ENCODE measurements at regions not wholly inside any gene's neighbourhood (a gene's known extent, or its start where the extent isn't known, plus 50 kb on each side); places are given as distances from the start of the nearest gene placed in this dataset.

DNA sequence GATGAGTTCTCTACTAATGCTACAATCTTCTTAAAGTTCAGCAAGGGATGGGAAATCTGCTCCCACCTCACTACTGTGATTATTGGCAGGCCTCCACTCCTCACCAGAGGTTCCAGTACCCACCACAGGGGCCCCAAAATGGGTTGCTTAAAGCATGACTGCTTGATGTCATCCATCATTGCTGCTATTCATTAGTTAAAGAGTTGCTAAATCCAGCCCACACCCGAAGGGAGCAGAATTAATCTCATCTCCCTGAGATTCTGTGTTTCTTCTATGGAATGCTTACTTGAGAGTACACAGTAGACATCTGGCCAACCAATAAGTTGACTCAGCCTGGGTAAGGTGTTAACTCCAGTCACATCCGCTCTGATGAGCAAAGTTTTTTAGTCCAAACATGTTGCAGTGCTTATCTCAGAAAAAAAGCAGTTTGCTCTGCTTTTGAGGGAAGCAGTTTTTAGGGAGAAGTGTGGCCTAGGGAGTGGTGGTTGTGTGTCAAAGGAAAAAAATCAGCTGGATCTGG lies 690.2 kb upstream of the POU3F3 start:
- no peak for DNase-seq (ENCODE audit: low spot score)

DNA sequence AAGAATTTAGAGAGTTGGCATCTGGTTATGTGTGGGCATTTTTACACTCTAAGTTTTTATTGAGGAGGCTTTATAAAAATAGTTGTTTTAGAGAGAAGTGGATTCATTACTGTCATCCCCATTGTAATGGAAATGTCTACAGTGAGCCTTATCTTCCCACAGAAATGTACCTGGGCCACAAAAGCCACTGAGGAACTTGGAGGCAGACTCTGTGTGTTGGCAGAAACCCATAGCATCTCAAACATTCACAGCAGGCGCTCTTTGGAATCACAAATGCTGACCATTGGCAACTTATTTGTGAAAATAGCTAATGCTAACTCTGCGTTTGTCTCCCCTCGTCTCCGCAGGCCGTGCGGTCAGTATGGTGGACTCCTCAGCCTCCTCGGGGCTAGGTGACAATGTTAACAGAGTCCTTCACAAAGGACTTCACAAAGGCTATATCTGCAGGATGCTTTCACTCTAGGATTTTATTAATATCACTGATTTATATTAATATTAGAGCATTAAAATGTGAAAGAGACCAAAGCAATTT lies 689.1 kb upstream of the POU3F3 start:
- no peak for DNase-seq (ENCODE audit: low spot score)

DNA sequence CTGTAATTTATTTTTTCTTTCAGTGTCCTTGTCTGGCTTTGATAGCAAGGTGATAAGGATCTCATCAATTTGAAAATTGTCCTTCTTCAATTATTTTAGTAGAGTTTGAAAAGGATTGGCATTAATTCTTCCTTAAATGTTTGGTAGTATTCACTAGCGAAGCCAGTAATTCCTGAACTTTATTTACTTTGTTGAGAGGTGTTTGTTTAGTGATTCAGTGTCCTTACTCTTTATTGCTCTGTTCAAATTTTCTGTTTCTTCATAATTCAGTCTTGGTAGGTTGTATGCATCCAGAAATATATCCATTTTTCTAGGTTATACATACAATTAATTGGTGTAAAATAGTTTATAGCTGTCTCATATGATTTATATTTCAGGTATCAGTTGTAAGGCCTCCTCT lies 676.7 kb upstream of the POU3F3 start:
- no peak for DNase-seq (ENCODE audit: low spot score)

DNA sequence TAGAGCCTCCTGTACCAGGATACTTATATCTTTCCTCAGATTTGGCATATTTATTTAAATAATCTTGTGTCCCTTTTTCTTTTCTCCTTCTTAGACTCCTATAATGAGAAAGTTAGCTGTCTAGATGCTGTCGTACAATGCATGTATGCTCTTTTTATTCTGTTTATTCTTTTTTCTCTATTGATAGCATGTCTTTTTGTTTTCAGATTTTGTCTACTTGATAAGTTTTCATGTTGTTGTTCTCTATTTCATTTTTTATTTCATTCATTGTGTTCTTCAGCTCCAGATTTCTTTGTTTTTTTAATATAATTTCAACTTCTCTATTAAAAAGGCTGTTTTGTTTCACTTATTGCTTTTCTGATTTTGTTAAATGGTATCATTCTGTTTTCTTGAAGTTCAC lies 674.3 kb upstream of the POU3F3 start:
- DNase-seq (ENCODE audit: low spot score) = no peak

DNA sequence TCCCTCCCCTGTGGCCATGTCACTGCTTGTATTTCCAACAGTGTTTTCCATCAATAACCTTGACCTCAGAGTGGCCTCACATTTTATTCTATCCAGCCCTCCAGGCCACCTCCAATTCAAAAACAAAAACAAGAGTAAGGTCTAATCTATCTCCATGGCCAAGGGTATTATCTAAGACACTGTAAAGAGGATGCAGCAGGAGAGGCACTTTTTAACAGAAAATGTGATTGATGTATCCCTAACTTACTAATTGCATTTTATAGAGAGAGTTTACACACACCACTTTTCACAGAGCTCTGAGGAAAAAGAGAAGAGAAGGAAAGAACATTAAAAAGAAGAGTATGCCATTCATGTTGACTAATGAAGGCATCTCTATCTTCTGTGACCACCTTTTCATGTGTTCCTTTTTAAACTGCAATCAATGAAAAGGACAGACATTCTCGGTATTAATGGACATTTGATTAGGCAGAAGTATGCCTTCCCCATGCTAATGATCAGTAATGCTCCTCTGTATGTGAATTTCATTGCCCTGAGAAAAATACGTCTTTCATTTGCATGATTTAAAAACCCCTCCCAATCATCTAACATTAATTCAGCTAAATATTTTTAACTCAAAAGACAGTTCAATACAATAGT lies 653.3 kb upstream of the POU3F3 start:
- no peak for DNase-seq (ENCODE audit: low spot score)

DNA sequence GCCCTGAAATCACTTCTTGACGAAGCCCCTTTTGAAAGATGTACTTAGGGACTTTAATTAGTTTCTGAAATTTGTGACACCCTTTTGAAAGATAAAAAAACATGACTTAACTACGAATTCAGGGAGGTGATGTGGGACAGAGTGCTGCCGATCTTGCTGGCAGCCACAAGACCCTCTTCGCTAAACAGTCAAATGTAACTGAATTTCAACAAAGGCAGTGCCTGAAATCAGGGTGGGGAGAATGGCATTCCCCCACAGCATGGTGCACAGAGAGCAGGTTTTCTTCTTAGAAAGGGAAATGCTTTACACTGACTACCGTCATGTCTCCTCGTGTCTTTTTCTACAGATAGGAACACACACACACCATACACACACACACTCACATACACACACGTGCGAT lies 640.2 kb upstream of the POU3F3 start:
- DNase-seq (ENCODE audit: low spot score) = no peak

DNA sequence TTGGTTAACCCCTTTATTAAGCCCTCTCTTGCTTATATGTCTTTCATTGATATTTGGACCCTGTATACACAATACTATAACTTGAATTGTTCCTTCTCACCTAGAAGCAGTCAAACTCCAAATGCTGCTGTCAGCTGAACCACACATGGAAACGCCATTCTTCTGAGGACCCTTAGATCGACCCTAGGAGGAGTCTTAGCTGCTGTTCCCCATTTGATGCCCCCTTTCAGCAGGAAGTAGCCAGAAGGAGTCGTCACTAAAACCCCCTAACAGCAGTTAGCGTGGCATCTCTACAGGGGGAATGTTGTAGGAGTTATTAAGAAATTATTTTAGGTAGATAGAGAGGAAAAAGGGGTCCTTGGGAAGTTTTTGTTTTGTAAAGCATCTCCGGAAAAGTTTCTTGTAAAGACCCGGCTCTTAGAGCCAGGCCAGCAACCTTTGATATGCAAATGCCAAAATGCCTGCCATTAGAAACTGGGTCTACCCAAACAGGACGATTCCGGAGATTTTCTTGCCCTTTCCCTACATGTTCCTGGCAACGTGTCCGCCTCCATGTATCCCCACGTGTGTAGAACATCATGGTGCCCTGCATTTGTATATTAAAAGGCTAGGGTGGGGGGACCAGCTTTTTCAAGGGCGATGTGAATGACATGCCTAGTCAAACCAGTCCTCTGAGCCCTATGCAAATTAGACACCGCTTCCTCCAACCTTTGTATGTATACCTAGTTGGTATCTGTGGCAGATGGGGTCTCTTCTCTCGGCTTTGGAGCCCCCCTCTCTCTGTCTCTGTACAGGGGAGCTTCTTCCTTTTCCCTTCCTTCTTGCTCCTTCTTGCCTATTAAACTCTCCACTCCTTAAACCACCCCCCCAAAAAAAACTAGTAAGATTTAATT lies 638.4 kb upstream of the POU3F3 start:
- DNase-seq (ENCODE audit: low spot score) = no peak

DNA sequence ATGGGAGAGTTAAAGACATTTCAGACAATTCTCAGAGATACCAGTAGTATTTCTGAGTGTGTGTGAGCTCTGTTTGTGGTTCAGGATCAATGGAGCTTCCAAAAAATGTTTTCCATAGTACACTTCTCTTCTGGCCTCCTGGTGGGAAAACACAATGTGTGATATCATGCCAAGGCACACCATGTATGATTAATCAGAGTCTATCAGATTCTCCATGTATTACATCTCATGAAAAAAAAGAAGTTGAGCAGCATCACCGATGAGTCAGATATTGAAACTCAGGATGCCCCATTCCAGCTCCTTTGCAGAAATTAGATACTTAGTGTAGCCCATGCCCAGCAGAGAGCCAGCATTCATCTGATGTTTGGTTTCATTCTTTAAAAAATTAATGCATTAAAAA lies 620.3 kb upstream of the POU3F3 start:
- no peak for DNase-seq (ENCODE audit: low spot score)

DNA sequence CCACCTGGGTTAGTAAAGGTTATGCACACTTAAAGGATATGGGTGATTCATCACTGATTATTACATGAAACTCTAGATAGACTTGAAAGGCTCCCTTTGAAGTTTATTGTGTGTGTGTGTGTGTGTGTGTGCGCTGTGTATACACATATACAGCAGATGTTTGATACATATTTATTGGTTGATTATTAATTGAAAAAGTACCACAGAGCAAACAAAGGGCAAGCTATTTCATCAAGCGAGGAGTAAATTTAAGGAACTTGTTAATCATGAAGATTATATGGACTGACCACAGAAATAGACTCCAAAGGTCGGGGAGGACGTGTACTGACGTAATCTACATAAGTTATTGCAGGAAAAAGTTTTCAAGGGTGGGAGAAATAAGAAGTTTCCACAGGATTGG lies 617.4 kb upstream of the POU3F3 start:
- no peak for DNase-seq (ENCODE audit: low spot score)

DNA sequence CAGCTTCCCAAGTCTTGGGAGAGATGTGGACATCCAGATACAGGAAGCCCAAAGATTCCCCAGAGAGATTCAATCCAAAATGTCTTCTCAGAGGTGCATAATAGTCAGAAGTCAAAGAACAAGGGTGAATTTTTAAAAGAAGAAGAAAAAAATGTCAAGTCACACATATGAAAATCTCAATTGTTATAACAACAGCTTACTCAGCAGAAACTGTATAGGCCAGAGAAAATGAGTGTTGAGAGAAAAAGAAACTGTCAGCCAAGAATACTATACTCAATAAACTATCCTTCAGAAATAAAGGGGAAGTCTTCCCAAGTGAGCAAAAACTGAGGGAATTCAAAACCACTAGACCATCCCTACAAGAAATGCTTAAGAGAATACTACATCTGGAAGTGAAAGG lies 612.9 kb upstream of the POU3F3 start:
- no peak for DNase-seq (ENCODE audit: low spot score)

DNA sequence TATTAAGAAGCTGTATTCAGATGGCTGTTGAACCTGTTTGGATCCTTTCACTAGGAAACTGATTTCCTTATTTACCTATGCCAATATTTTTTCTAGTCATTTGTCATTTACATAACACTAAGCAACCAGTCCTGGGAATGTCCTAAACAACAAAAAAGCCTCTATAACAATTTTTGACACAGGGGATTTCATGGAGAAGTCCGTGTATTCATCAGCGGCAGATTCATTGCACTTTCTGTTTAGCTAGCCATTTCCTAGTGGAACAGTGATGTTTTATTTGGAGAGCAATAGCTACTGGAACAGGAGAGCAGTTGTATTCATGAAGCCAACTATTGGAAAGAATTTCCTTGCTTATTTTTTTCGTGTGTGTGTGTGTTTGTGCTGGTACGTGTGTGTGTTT lies 604.3 kb upstream of the POU3F3 start:
- DNase-seq (ENCODE audit: low spot score) = no peak

DNA sequence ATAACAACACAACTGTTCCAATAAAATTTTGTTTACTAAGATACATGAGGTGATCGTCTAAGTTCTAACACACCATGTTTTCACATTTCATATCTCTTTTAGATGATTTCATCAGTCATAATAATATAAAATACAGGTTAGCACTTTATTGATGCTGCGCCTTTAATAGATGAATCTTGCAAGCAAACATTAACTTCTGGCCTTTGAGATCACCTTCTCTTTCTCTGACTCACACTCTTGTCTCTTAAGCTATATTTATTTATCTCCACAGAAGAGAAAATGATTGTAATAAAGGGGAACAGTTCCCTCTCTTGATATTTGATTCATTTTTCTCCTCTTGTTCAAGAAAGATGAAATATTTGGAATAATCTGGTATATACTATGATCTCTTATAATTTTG lies 603.3 kb upstream of the POU3F3 start:
- no peak for DNase-seq (ENCODE audit: low spot score)

DNA sequence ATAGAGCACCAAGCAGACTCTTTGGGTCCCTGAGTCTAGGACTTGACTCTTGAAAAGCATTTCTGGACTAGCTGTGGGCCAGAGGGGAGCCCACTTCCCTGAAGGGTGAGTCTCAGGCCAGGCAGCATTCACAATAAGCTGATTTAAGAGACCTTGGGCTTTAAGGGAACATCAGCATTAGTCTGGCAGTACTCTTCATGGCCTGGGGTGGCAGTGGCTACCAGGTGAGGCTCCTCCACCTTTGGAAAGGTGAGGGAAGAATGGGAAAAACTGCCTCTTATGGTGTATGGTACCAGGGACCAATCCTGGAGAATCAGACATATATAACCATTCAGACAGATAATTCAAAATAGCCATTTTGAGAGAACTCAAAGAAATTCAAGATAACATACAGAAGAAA lies 599.9 kb upstream of the POU3F3 start:
- no peak for DNase-seq (ENCODE audit: low spot score)

DNA sequence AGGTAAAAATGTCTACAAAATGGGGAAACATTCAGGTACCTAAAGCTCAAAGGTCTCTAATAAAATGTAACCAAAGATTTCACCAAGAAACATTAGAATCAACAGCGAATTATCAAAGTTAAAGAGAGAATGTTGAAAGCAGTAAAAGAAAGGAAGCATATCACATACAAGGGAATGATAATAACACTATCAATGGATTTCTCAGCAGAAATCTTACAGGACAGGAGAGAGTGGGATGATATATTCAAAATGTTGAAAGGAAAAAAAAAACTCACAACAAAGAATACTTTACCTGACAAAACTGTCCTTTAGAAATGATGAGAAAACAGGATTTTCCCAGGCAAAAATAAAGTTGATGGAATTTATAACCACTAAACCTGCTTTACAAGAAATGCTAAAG lies 591.2 kb upstream of the POU3F3 start:
- DNase-seq (ENCODE audit: low spot score) = no peak

DNA sequence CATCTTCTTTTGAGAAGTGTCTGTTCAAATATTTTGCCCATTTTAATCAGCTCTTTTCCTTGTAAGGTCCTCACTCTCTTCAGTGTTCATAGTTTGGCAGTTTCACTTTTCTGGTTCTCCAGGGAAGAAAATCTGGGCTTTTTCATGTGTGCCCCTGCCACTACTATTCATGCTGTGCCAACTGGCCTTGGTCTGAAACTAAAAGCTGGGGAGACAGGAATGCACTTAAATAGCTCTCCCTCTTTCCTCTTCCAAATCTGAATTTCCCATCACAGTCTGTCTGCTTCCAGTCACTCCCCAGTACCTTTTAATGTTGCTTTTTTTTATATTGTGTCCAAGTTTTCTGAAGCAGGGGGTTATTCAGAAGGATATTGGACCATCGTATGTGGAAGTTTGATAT lies 574.3 kb upstream of the POU3F3 start:
- DNase-seq (ENCODE audit: low spot score) = no peak

DNA sequence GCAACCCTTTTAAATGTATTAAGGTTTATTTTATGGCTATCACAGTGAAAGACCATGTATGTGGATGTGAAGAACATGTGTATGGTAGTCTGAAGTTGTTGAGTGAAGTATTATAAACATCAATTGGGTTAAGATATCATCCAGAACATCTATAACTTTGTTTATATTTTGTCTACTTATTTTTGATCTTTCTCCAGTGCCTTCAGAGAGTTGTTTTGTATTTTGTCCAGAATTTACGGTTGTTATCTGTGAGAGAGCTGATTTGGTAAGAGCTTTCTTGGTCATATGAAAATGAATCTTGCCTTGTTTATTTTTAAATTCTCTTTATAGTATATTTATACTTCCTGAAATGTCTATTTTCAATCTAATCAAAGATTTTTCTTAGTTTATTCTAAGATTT lies 573.7 kb upstream of the POU3F3 start:
- DNase-seq (ENCODE audit: low spot score) = no peak

DNA sequence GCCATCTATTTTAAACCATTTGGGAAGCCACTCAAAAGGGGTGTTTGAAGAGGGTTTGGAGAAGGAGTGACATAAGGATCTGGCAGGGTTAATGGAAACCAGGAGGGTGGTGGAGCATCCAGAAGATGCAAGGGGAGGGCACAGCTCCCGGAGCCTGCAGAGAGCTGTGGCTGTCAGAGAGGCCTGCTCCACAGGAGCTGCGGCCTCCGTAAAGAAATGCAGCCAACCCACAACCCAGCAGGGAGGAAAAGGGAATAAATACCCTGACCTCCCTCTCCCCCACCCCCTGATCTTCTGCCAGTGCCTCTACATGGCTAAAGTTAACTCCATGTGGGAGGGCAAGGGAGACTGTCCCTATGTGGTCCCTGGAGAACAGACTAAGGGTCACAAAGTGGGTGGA lies 567.1 kb upstream of the POU3F3 start:
- no peak for DNase-seq (ENCODE audit: low spot score)

DNA sequence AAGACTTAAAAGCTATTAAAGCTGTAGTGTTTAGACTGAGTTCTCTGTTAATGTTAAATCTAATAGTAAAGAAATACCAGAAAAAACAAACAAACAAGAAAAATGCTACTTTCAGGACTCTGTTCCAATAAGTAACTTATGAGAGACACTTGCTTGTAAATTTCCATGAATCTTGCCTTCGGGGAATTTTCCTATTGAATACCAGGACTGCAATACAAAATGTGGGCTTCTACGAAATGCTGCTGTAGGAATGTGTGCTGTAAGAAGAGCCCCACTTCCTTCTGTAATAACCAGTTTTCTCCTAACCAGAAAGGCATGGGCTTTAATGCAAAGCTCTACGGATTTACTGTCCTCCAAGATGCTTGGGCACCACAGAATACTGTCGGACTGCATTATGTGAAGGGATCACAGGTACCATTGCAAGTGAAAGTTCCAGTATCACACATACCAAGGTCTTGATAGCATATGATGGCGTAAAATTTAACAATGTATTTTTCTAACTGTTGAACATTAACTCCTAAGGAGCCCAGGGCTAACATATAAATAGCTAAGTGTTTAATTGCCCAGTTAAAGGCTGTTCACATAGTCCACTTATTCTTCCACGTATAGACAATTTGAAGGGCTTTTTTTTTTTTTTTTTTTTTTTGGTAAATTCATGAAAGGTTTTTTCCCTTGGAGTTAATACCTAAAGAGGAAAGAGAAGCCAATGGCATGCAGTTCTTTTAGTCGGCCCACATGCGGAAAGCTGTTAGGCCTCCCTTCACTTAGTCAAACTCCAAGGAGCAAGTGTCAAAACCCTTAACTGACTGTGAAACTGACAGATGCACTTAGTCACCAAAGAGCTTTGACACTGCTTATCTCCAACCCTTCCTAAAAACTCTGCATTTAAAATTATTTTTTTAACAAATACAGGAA lies 564.0 kb upstream of the POU3F3 start:
- DNase-seq (ENCODE audit: low spot score) = no peak

DNA sequence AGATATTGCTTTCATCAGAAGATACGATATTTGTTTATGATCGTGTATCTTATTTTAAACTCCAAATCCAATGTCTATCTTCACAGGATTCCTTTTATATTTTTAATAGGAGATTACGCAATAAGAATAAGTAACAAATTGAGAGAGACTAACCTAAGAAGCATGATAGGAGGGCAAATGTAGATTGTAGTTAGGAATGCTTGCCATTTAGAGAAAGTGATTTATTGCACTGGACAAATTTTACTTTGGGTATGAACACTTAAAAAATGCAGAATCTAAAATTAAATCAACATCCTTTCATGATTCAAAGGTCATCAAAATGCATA lies 563.4 kb upstream of the POU3F3 start:
- no peak for DNase-seq (ENCODE audit: low spot score)

DNA sequence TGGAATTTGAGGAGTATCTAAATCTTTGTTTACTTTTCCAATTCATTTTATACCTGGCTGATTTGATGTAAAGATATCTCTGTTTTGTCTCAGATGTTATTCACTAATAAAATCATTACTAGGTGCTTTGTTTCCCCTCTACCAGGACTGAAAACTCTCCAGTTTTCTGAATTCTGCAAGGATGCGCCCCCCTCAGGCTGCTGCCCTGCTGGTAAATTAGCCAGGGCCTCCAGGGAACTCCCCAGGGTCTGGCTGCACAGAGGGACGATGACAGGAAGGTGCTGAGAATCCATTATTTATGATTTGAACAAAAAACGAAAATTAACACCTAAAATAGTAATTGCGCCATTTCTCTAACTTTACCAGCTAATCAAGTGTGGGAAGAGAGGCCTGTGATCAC lies 541.2 kb upstream of the POU3F3 start:
- DNase-seq (ENCODE audit: low spot score) = no peak

DNA sequence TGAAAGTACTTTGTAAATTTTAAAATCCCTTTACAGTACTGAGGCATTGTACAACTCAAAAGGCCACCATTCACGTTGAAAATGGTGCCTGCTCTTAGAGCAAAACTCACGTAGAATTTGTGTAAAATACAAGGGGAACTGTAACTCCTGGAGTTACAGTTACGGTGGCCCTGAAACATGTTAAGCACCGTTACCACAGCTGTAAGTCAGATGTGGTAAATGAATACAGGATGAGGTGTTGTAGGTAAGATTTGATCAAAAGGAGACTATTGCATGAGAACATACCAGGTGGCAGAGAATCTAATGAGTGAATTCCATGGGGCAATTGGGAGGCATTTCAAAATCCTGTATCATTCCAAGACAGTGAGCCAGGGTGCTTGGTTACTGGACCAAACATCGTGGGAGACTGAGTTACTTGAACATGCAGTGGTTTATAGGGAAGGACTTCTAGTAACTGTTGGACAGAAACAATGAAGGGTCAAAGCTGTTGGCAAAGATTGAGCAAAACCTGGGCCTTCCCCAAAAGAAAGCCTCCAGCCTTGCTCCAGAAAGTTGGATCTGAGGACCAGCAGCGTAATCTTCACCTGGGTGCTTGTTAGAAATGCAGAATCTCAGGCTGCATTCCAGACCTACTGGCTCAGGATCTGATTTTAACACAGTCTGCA lies 535.8 kb upstream of the POU3F3 start:
- no peak for DNase-seq (ENCODE audit: low spot score)
